Esophagus squamous epithelium (tissue), 4 donors: ENCODE measurements at regions not wholly inside any gene's neighbourhood (a gene's known extent, or its start where the extent isn't known, plus 50 kb on each side); places are given as distances from the start of the nearest gene placed in this dataset.

Experiments
- CTCF ChIP-seq, 6 experiments: fragments of 450-650 bp in 4 of 6; fragments of 200-600 bp in 2 of 6; sonication (generic) in 2 of 6; IDR thresholded peaks; one replicate each; pipeline ENCODE4 v1.5.1; 2016 to 2019; ENCODE audit warnings: antibody characterized with exemption in 6 of 6, mild to moderate bottlenecking in 4 of 6, moderate library complexity in 4 of 6
- POLR2A ChIP-seq, 4 donors: fragments of 450-650 bp; IDR thresholded peaks; one replicate each; pipeline ENCODE4 v1.6.1; 2017; ENCODE audit warnings: antibody characterized with exemption in 4 of 4, mild to moderate bottlenecking in 4 of 4, moderate library complexity in 3 of 4

- TF ChIP-seq CTCF (IDR thresholded peaks at IDR 0.05) = no peak
- no peak for TF ChIP-seq POLR2A (IDR thresholded peaks at IDR 0.05)
Observed at GRCh38 chrX:5082705-5083104, 1146.0 kb downstream of the NLGN4X start.
